Iris pigment epithelial cell (primary cell): ENCODE measurements at regions not wholly inside any gene's neighbourhood (a gene's known extent, or its start where the extent isn't known, plus 50 kb on each side); places are given as distances from the start of the nearest gene placed in this dataset.
A peak's percentile ranks its signal among the peaks of the same experiment; 100 is the strongest.
"Not testable (repeated sequence)": the region's sequence is repeated elsewhere in the genome, so short reads cannot be mapped to it uniquely, and the experiment has no call there.

ENCODE experiments used
- DNase-seq: peaks from one replicate; pipeline ENCODE4 v3.0.0-alpha.2; 2011; ENCODE audit warnings: low read depth

DNA sequence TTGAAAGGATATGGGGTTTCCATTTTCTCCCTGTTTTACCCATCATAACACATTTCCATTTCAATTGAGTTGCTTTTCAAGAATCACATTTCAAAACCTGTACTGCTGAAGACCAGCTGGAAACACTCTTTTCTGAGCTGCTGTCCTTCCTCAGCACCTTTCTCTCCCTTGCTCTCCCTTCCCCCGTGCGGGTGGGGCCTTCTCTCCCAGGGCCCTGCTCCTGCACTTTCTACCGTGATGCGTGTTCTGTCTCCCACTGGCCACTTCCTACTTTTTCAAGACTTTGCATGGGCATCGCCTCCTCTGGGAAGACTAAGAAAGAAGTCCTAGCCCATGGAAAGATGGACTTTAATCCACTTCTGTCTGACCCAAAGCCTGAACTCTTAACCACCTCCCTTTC is 390.4 kb downstream of the PTPRU start:
- DNase-seq = no peak

DNA sequence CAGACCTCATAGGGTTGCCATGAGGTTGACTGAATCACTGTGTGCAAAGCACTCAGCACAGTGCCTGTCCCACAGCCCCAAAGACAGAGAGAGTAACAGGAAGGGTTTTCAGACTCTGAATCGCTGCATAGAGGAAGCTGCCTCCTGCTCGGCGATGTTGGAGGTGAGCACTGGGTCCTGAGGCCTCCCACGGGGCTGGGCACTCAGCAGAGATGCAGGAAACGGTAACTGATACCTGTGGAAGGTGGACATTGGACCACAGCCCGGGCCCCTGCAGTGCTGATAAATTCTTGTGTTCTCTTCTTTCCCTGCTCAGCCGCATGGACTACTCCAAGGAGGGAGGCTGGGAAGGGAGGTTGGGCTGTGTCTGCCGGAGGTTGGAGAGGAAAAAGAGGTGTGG is 389.7 kb downstream of the PTPRU start:
- no peak for DNase-seq

DNA sequence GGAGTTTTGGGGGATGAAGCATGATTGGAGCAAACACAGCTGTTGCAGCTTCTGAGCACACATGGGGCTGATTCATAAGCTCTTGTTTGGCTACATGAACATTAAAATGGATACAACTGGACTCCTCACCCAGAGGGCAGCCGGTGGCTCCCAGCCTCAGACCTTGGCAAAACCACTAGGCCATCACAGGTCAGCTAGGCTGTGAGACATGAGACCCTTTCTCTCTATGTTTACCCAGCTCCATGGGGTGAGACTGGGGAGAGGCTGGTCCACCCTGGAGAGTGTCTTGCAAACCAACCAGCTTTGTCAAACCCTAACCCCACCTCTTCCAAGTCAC is 388.7 kb downstream of the PTPRU start:
- DNase-seq = no peak

DNA sequence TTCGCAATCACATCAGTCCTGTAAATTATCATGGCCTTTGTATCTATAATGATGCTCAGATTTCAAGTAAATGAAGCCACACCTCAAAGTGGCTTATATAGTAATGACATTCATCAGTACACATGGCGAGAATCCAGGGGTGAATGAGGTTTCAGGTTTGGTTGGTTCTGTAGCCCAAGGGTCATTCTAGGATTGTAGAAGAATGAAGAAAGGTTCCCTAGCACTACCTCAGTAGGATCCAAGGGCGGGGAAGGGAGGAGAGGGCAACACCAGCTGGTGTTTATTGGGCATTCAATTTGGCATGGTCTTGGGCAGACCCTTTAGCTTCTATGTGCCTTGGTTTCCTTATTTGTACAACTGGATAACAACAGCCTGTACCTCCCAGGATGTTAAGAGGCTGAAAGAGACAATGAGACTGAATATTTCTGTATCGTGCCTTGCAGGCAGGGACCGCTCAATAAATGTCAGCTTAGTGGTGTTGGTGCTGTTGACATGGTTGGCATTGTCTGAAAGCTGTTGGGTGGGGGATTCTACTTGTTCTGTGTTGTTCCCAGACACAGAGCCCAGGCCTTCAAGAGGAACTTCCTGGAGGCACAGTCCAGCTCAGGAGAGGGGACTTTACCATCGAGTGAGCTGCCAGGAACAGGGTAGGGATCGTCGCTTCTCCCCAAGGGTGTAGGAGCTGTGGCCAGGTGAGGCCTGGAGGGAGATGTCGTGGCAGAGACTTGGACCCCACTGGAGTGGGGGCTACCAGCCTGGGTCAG is 388.2 kb downstream of the PTPRU start:
- no peak for DNase-seq

DNA sequence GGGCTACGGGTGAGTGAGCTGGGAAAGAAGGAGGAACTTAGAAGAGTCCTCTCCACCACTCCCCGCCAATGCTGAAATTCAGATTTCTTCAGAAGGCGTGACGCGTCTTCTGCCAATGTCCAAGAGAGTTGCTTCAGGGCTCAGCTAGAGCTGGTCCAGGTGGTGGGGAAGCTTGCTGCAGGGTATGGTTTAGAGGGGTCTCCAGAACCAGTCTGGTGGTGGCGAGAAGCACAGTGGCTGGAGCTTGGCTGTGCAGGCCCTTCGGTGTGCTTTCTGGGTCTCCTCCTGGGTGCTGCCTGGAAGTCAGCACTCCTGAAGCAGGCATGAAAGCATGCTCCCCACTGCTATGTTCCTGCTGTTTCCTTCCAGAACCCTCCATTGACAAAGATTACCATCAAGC is 387.2 kb downstream of the PTPRU start:
- no peak for DNase-seq

DNA sequence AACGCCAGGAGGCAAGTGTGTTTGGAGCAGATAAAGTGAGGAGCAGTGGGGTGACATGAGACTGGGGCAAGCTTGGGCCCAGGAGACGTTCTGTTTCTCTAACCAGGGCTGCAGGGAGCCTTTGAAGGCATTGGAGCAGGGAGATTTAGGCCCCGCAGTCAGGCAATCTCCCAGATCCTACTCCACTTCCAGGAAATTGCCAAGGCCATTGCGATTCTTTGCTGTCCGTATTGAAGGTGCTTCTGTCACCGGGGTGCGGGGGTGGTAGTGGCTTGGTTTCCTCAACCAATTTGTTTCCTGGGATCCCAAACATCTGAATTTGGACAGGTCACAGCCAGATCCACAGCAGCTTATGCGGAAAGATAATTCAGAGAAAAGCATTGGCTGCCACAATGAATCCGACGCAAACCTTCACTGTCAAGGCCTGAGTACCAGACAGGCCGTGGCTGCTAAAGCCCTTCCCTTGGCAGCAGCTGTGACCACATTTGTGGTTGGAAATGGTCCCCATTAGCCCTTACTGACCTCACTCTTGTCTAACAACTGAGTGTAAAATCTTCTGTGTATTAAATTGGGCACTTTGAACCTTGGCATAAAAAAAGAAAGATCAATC is 385.6 kb downstream of the PTPRU start:
- no peak for DNase-seq

DNA sequence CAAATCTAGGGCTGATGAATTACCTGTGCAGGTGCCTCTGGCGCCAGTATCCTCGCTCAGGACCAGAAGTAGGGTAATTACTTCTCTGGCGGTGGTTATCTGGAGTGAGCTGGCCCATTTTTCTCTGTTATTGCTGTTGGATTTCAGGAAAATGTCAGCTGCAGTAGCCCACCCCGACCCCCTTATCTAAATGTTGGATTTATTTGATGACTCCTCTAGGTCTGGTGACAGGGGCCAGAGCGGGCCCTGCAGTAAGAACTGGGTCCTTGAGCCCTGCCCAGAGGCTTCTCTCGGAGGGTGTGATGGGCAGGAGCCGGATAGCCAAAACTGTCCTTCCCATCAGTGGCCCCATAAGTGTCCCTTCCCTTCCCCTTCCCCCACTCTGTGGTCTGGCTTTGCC is 384.3 kb downstream of the PTPRU start:
- DNase-seq = no peak

DNA sequence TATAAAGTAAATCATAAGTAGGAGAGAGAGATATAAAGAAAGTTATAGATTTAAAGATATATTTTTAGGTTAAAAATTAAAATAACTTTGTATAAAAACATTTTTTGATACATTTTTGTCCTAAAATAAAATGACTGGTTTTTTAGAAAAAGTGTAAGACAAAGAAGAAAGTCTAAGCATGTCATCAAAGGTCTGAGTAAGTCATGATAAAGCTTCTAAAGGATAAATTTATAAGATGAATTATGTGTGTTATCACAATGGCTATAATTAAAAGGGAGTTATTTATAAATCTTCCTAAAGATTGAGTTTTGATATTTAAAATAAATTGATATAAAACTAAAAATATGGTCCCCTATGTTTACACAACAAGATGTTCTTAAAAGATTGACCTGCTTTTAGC is 370.9 kb downstream of the PTPRU start:
- DNase-seq = no peak

DNA sequence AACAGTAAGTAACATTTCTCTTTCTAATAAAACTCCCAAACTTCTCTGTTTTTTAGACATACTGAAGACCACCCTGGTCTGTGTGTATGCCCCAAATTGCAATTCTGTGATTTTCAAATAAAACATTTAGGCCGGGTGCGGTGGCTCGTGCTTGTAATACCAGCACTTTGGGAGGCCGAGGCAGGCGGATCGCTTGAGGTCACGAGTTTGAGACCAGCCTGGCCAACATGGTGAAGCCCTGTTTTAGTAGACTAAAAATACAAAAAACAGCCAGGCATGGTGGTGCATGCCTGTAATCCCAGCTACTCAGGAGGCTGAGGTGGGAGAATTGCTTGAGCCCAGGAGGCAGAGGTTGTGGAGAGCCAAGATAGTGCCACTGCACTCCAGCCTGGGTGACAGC is 368.5 kb downstream of the PTPRU start:
- DNase-seq = not testable (repeated sequence)

DNA sequence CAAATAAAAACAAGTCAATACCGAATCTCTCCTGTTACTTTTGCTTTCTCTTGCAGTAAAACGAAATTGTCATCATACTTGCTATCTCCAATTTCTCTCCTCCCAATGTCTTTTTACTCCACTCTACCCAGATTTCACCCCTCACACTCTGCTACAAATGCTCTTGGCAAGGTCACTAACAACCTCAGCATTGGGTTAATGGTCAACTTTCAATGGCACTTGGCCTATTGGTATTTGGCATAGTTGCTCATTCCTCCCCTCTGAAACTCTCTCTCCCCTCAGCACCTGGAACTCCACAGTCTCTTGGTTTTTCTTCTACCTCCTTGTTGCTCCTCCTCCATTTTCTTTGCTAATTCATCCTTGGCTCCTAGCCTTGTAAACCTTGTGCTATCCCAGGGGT is 367.3 kb downstream of the PTPRU start:
- no peak for DNase-seq

DNA sequence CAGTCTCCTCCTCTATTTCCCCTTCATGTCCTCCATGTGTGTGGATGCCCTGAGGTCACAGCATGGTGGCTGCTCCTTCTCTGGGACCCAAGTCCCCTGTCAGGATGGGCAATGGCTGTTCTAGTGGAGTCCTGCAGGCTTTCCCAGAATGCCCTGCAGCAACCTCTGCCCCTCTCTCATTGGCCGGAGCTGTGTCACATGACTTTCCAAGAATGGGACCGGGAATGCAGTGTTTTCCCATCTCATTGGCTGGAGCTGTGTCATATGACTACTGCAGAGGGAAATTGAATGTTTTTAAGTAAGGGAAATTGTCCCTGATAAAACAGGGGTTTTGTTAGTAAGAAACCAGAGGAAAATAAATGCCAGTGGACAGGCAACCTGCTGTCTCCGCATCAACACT is 365.9 kb downstream of the PTPRU start:
- DNase-seq = no peak

DNA sequence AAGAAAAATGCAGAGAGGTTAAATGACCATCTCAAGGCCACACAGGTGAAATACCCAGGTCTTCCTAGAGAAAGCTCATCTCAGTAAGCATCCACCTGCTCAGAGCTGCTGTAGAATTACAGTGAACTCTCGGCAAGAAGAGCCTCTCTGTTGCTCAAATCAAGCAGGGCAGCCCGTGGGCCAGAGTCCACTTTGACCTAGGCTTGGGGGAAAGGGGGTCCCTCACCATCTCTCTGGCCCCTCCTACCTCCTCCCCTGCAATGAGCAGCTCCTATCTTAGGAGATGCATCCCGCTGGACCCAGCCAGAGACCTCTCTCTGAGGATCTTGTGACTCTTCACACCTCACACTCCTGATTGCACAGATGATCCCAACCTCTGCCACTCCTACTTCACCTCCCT is 364.7 kb downstream of the PTPRU start:
- DNase-seq = no peak

DNA sequence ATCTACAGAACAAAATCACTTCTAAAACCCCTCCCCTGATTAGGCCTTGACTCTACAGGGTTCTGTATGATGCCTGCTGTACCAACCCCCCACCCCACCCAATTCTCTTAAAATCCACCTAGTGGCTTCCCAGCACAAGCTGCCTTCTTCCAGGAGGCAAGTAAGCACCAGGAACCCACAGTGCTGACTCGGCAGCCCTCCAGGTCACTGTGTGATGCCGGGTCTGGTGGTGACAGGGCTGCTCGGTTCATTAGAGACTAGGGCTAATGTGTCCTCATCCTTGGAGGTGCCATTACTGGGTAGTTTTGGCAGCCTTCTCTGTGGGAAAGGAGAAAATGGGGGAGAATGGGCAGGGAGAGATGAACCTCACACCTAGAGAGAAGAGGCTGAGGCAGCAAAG is 363.5 kb downstream of the PTPRU start:
- DNase-seq = no peak

DNA sequence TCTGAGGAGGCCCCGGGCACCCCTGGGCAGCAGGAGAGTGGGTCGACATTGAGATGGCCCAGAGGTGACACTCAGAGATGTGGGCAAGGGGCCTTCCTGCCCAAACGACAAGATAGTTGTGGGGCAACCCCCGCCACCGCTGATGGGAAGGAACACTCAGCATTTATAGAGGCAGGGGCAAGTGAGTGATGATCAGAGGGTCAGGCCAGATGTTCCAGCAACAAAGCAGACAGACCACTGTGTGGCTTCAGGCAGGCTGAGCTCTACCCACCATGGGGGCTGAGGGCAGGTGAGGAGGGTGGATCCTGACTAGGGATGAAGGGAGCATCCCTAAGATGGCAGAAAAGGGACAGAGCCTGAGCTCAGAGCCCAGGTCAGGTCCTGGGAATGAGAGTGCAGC is 362.7 kb downstream of the PTPRU start:
- no peak for DNase-seq

DNA sequence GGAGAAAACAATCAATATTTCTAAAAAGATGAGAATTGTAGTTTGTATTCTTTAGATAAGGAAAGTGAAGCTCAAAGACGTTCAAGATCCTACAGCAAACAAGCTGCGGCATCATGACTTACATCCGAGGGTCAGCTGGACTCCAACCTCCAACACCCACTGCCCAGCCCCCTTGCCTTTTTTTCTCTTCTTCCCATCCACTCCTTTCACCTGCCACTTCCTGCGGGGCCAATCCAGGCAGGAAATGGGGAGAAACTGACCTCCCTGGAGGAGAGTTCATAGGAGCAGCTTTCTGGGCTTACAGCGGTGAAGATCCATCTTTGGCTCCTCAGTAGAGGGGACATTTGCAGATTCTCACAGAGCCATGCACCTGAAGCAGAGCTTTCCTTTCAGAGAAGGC is 361.5 kb downstream of the PTPRU start:
- no peak for DNase-seq

DNA sequence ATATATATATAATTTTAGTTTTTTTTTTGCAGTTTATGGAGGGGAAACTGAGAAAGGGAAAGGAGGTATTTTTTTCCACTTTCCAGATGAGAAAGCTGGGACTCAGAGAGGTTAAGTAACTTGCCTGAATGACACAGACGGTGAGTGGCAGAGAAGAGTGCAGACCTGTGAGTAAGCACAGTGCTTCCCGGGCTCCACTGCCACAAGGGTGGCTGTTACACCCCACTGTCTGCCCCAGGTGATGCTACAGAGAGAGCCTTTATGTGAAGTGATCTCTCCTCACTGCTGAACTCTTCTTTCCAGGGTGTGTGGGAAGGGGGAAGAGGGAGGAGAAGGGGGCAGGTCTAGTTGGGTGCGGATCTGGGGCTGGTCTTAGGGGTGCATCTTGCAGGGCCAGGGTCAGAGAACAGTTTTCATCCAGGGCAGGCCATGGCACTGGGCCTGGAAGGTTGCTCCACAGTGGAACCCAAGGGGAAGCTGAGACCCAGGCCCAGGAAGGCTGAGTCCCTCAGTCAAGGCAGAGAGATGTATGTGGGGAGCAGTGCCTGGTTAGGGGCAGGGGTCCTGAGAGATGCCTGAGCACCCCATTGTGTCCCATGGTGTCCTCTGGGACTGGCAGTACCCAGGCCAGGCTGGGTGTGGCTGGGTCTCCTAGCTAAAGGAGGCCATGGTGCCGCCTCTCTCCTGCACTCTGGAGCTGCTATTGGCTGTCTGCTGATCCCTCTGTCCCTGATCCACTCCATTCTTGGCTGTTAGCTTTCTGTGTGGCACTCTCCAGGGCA is 357.5 kb downstream of the PTPRU start:
- no peak for DNase-seq

DNA sequence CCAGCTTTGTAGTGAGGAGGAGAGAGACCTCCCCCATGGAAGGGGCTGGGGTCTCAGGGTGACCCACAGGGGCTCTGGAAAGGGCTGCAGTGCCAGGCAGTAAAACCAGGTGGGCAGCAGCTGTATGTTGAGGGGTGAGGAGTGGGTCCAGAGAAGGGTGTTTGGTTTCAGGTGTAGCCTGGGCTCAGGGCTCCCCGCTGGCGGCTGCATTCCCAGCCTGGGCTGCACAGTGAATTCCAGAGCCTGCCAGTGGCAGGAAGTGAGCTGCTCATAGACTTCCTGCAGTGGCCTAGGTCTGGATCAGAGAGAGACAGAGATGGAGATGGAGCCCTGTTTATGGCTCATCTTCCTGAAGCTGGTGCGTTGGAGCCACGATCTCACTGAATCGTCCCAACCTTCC is 356.4 kb downstream of the PTPRU start:
- no peak for DNase-seq

DNA sequence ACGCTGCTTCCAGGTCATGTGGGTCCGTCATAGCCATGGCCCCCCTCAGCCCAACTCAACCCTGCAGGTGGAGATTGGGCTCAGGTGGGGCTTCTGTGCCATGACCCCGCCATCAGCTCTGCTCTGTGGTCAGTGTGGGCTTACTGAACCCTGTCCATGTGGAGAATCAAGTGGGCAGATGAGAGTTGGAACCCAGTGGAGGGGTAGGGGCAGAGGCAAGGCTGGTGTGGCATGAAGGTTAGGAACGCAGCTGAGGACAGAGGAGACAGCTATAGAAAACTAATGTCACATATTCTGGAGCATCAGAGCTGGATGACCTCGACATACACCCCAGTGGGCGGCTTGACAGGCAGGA is 355.9 kb downstream of the PTPRU start:
- DNase-seq = no peak

DNA sequence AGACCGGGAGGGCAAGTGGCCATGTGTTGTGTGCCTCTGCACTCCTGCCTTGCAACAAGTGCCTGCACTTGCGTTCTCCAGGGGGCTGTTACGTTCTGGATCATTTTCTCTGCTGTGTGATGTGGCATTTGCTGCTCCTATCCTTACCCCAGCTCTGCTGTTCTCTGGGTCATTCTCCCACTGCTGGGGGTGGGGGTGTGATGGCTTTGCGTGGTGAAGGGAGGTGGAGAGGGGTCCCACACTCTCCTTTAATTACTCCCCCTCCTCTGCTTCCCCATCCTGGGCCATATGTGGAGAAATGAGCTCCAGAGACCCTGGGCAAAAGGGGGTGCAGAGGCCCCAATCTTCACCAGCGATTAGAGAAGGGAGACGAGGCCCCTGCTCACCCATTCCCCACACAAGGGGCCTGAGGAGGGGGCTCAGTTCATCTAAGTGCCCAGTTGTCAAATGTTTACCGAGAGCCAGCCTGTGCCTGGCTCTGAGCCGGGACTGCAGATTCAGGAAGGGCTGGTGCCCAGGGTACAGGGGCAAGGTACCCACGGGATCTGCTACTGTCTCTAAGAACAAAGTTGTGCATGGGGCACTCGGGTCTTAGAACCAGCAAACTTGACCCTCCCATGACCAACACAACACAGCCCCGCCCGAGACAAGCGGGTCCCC is 355.4 kb downstream of the PTPRU start:
- no peak for DNase-seq

DNA sequence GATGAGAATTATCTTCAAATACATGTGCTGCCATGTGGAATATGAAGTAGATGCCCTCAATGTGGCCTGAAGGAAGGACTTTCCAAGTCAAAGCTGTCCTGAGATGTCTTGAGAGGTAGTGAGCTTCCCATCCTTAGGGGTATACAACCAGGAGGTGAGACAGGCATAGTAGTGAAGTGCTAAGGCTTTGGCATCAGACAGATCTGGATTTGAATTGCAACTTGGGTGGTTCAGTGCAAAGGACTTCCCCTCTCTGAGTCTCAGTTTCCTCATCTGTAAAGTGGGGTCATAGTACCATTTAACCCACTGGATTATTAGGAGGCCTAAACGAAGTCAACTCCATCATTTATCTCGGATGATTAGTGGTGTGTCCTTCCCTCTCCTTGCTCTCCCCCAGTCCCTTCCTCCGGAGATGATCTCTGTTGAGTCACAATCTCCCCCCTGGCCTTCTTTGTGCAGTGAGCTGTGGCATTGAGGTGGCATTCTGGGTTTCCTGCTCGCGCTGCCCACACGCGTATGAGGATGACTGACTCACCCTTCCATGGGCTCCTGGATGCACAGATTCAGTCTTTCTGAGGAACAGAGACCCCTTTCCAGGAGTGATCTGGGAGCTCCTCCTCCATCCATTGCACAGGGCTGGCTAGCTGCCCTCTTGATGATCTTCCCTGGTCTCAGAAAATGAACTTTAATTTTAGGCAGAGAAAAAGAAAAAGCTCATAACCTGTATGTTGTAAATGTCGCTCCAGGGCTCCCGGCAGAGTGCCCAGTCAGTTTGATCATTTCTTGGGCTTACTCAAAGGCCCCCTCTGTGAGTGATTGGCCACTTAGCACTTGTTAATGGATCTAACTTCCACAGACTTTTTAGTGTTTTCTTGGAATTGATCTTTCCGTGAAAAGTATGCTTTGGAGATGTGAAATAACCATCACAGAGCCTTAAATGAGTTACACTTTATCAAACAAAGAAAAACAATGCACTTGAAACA is 354.6 kb downstream of the PTPRU start:
- DNase-seq = peak; percentile 16

DNA sequence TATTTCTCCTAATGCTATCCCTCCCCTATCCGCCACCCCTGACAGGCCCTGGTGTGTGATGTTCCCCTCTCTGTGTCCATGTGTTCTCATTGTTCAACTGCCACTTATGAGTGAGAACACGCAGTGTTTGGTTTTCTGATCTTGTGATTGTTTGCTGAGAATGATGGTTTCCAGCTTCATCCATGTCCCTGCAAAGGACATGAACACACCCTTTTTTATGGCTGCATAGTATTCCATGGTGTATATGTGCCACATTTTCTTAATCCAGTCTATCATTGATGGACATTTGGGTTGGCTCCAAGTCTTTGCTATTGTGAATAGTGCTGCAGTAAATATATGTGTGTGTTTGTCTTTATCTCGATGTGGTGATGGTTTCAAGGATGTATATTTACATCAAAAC is 353.4 kb downstream of the PTPRU start:
- DNase-seq = not testable (repeated sequence)
